GM23338 (cell line): ENCODE measurements at regions not wholly inside any gene's neighbourhood (a gene's known extent, or its start where the extent isn't known, plus 50 kb on each side); places are given as distances from the start of the nearest gene placed in this dataset.

Source experiments
- ATAC-seq: fragments of 200-7000 bp; cut with Tn5 transposase; 3 replicates; pipeline ENCODE4 v1.9.1; 2020
- DNase-seq: peaks from one replicate; pipeline ENCODE4 v3.0.0-alpha.2; 2015; ENCODE audit warnings: low spot score
- H2AFZ ChIP-seq: fragments of 200-600 bp; sonication (generic); 2 replicates; pipeline ENCODE4 v1.8.0; 2016; ENCODE audit warnings: antibody characterized with exemption, mild to moderate bottlenecking, moderate library complexity
- H3F3A ChIP-seq: fragments of 200-600 bp; sonication (generic); replicated peaks from 2 replicates; pipeline ENCODE4 v1.8.0; 2017; ENCODE audit warnings: antibody characterized with exemption, mixed run types, low read depth
- H3K27ac ChIP-seq: fragments of 200-600 bp; sonication (generic); 2 replicates; pipeline ENCODE4 v1.6.1; 2016; ENCODE audit warnings: low read depth
- H3K27me3 ChIP-seq: fragments of 200-600 bp; sonication (generic); 2 replicates; pipeline ENCODE4 v1.8.0; 2016; ENCODE audit warnings: mild to moderate bottlenecking, mixed run types, moderate library complexity; ENCODE audit not compliant: insufficient read depth
- H3K36me3 ChIP-seq: fragments of 200-600 bp; sonication (generic); 2 replicates; pipeline ENCODE4 v1.8.0; 2016; ENCODE audit warnings: mild to moderate bottlenecking; ENCODE audit not compliant: insufficient read depth
- H3K4me1 ChIP-seq: fragments of 200-600 bp; sonication (generic); 2 replicates; pipeline ENCODE4 v1.8.0; 2016; ENCODE audit warnings: mild to moderate bottlenecking, moderate library complexity; ENCODE audit not compliant: insufficient read depth
- H3K4me2 ChIP-seq: fragments of 200-600 bp; sonication (generic); 2 replicates; pipeline ENCODE4 v1.7.1; 2017; ENCODE audit warnings: mixed run types
- H3K4me3 ChIP-seq: fragments of 200-600 bp; sonication (generic); 2 replicates; pipeline ENCODE4 v1.6.1; 2016; ENCODE audit warnings: mixed run types
- H3K79me2 ChIP-seq: fragments of 200-600 bp; sonication (generic); replicated peaks from 2 replicates; pipeline ENCODE4 v1.8.0; 2017; ENCODE audit warnings: mild to moderate bottlenecking; ENCODE audit not compliant: insufficient read depth
- H3K9me2 ChIP-seq: fragments of 200-600 bp; sonication (generic); 2 replicates; pipeline ENCODE4 v1.8.0; 2017; ENCODE audit not compliant: insufficient read depth
- H4K20me1 ChIP-seq: fragments of 200-600 bp; sonication (generic); replicated peaks from 2 replicates; pipeline ENCODE4 v1.8.0; 2017; ENCODE audit warnings: mild to moderate bottlenecking; ENCODE audit not compliant: insufficient read depth
- H3K27ac Mint-ChIP-seq: 2 replicates; pipeline ENCODE4 v1.8.0; 2020; ENCODE audit warnings: inconsistent platforms, mild to moderate bottlenecking, moderate library complexity, mixed read lengths
- H3K27me3 Mint-ChIP-seq: 3 replicates; pipeline ENCODE4 v1.8.0; 2022; ENCODE audit warnings: low read depth, mild to moderate bottlenecking, moderate library complexity, mixed read lengths, inconsistent platforms; ENCODE audit not compliant: insufficient read depth, poor library complexity
- H3K36me3 Mint-ChIP-seq: 3 replicates; pipeline ENCODE4 v1.8.0; 2021; ENCODE audit warnings: low read depth, mild to moderate bottlenecking, inconsistent platforms, moderate library complexity, mixed read lengths
- H3K4me1 Mint-ChIP-seq: 3 replicates; pipeline ENCODE4 v1.8.0; 2020; ENCODE audit warnings: mild to moderate bottlenecking, inconsistent platforms, mixed read lengths
- H3K4me3 Mint-ChIP-seq: 3 replicates; pipeline ENCODE4 v1.8.0; 2021; ENCODE audit warnings: moderate library complexity, mild to moderate bottlenecking, inconsistent platforms, mixed read lengths
- H3K9me3 Mint-ChIP-seq: 3 replicates; pipeline ENCODE4 v1.8.0; 2020; ENCODE audit warnings: moderate library complexity, mild to moderate bottlenecking, inconsistent platforms, mixed read lengths
- CREB1 ChIP-seq: fragments of 250-450 bp; sonication (Bioruptor Pico); IDR thresholded peaks from 2 replicates; pipeline ENCODE4 v1.5.0; 2020; ENCODE audit warnings: low read depth, mild to moderate bottlenecking, moderate library complexity
- CTCF ChIP-seq, 2 experiments: fragments of 200-600 bp in 1 of 2; sonication (generic) in 1 of 2; conservative IDR thresholded peaks; 2 replicates each; pipeline versions ENCODE4 v1.5.1 to v1.6.1; 2016 to 2017; ENCODE audit warnings: antibody characterized with exemption in 2 of 2, low read depth in 2 of 2, mild to moderate bottlenecking in 2 of 2, moderate library complexity in 1 of 2
- ETS1 ChIP-seq: IDR thresholded peaks from 2 replicates; pipeline ENCODE4 v1.6.1; 2016; ENCODE audit warnings: antibody characterized with exemption
- EZH2 ChIP-seq: fragments of 200-600 bp; sonication (generic); IDR thresholded peaks from one replicate; pipeline ENCODE4 v1.8.0; 2017; ENCODE audit warnings: antibody characterized with exemption, mild to moderate bottlenecking, low read depth; ENCODE audit not compliant: unreplicated experiment
- EZH2phosphoT487 ChIP-seq: fragments of 200-600 bp; sonication (generic); IDR thresholded peaks from one replicate; pipeline ENCODE4 v1.8.1; 2018; ENCODE audit warnings: antibody characterized with exemption; ENCODE audit not compliant: unreplicated experiment
- JUNB ChIP-seq: IDR thresholded peaks from one replicate; pipeline ENCODE4 v1.6.1; 2016; ENCODE audit warnings: antibody characterized with exemption; ENCODE audit not compliant: unreplicated experiment
- NANOG ChIP-seq: IDR thresholded peaks from 2 replicates; pipeline ENCODE4 v1.6.1; 2016; ENCODE audit warnings: antibody characterized with exemption, borderline replicate concordance
- POLR2AphosphoS5 ChIP-seq: IDR thresholded peaks from 2 replicates; pipeline ENCODE4 v1.6.1; 2016; ENCODE audit warnings: antibody characterized with exemption, low read depth
- REST ChIP-seq: IDR thresholded peaks from one replicate; pipeline ENCODE4 v1.6.1; 2018; ENCODE audit warnings: antibody characterized with exemption; ENCODE audit not compliant: unreplicated experiment
- STAT1 ChIP-seq: IDR thresholded peaks from one replicate; pipeline ENCODE4 v1.6.1; 2016; ENCODE audit warnings: antibody characterized with exemption; ENCODE audit not compliant: unreplicated experiment
- ZNF114 ChIP-seq: fragments of 250-450 bp; sonication (Bioruptor Pico); IDR thresholded peaks from 2 replicates; pipeline ENCODE4 v1.5.0; 2020; ENCODE audit warnings: mild to moderate bottlenecking, moderate library complexity
- ZNF331 ChIP-seq: fragments of 250-450 bp; sonication (Bioruptor Pico); IDR thresholded peaks from 2 replicates; pipeline ENCODE4 v1.5.0; 2020; ENCODE audit warnings: low read depth, mild to moderate bottlenecking, moderate library complexity
- ZNF462 ChIP-seq: fragments of 250-450 bp; sonication (Bioruptor Pico); IDR thresholded peaks from 2 replicates; pipeline ENCODE4 v1.5.0; 2020; ENCODE audit warnings: mild to moderate bottlenecking, moderate library complexity

GRCh38 chr5:97762483-97762882, 579.4 kb upstream of the RIOK2 start:
- H3F3A ChIP-seq, result no peaks in the 10 kb centered on the region
- no peak overlapping the region for H3K4me3 Mint-ChIP-seq

More at GRCh38 chr5:97762483-97762882, 579.4 kb upstream of the RIOK2 start:
- no peaks in the 10 kb centered on the region for H3K27me3 ChIP-seq
- TF ChIP-seq POLR2AphosphoS5 (no peak), EZH2phosphoT487 (no peak), NANOG (no peak), EZH2 (no peak), ZNF462 (CRISPR knock-in tag) (no peak), ZNF114 (CRISPR knock-in tag) (no peak), ETS1 (no peak), CTCF (conservative IDR thresholded peaks at IDR 0.05; ENCODE audit: low read depth in 2 of 2) (no peak), STAT1 (no peak), REST (no peak), JUNB (no peak), CREB1 (no peak), ZNF331 (CRISPR knock-in tag) (no peak)
- Mint-ChIP-seq H3K36me3 (no peaks in the 10 kb centered on the region), H3K27me3 (no peaks in the 10 kb centered on the region), H3K27ac (no peak overlapping the region), H3K9me3 (no peaks in the 10 kb centered on the region), H3K4me1 (no peaks in the 10 kb centered on the region)
- H3K4me1 ChIP-seq, result no peaks in the 10 kb centered on the region
- H3K4me3 ChIP-seq, result no peak overlapping the region
- no peaks in the 10 kb centered on the region for H4K20me1 ChIP-seq
- H3K9me2 ChIP-seq, result peaks cover 4% of the 10 kb centered on the region; the same call in 1 of the 2 replicates
- H3K4me2 ChIP-seq, result no peak overlapping the region
- ATAC-seq (no peak), DNase-seq (no peak)
- H3K79me2 ChIP-seq, result no peaks in the 10 kb centered on the region
- no peak overlapping the region for H3K27ac ChIP-seq
- no peaks in the 10 kb centered on the region for H3K36me3 ChIP-seq
- H2AFZ ChIP-seq, result no peak overlapping the region
